WTC11 (cell line): ENCODE measurements at regions not wholly inside any gene's neighbourhood (a gene's known extent, or its start where the extent isn't known, plus 50 kb on each side); places are given as distances from the start of the nearest gene placed in this dataset.

Experiments
- ATAC-seq: fragments of 200-7000 bp; cut with Tn5 transposase; 2 replicates; pipeline ENCODE4 v1.10.0; 2021; ENCODE audit warnings: mild to moderate bottlenecking, moderate library complexity
- CTCF ChIA-PET: fragments of 300-600 bp; sonication (Branson Sonifier 250); formaldehyde crosslinking; loops from one replicate; lab custom pipeline; 2021; ENCODE audit warnings: antibody characterized with exemption; lab: Charles Lee
- POLR2A ChIA-PET: fragments of 350-600 bp; sonication (Branson Sonifier 250); formaldehyde crosslinking; loops from one replicate; lab custom pipeline; 2021; ENCODE audit warnings: antibody characterized with exemption; lab: Charles Lee
- DNase-seq: peaks from one replicate; pipeline ENCODE4 v3.0.0; 2021; ENCODE audit warnings: low spot score
- H3K27ac Mint-ChIP-seq: 2 replicates; pipeline ENCODE4 v1.8.0; 2021; ENCODE audit warnings: mixed read lengths
- H3K27me3 Mint-ChIP-seq: 2 replicates; pipeline ENCODE4 v1.8.0; 2021; ENCODE audit warnings: low read depth, mild to moderate bottlenecking, moderate library complexity, mixed read lengths
- H3K36me3 Mint-ChIP-seq: 2 replicates; pipeline ENCODE4 v1.8.0; 2021; ENCODE audit warnings: mixed read lengths
- H3K4me1 Mint-ChIP-seq: 2 replicates; pipeline ENCODE4 v1.8.0; 2022; ENCODE audit warnings: mixed read lengths
- H3K4me3 Mint-ChIP-seq: 2 replicates; pipeline ENCODE4 v1.8.0; 2021; ENCODE audit warnings: mild to moderate bottlenecking, moderate library complexity, mixed read lengths
- H3K9me3 Mint-ChIP-seq: 2 replicates; pipeline ENCODE4 v1.8.0; 2021; ENCODE audit warnings: mixed read lengths
- AFF4 ChIP-seq: sonication (generic); formaldehyde crosslinking; IDR thresholded peaks from 2 replicates; pipeline ENCODE4 v1.8.1; 2023; ENCODE audit warnings: mild to moderate bottlenecking, missing genetic modification reagents, borderline replicate concordance
- AR ChIP-seq: fragments of 250-450 bp; sonication (Bioruptor Pico); IDR thresholded peaks from 2 replicates; pipeline ENCODE4 v1.9.0; 2021; ENCODE audit warnings: mild to moderate bottlenecking
- ATF1 ChIP-seq: sonication (generic); formaldehyde crosslinking; IDR thresholded peaks from 2 replicates; pipeline ENCODE4 v1.8.1; 2023; ENCODE audit warnings: mild to moderate bottlenecking, moderate library complexity, missing genetic modification reagents
- FOXK1 ChIP-seq: sonication (generic); formaldehyde crosslinking; IDR thresholded peaks from 2 replicates; pipeline ENCODE4 v1.8.0; 2022; ENCODE audit warnings: mild to moderate bottlenecking, moderate library complexity, missing genetic modification reagents
- GRHL2 ChIP-seq: fragments of 250-450 bp; sonication (Bioruptor Pico); IDR thresholded peaks from 2 replicates; pipeline ENCODE4 v1.8.0; 2022; ENCODE audit warnings: mild to moderate bottlenecking, moderate library complexity; ENCODE audit not compliant: insufficient replicate concordance, severe bottlenecking
- HMGXB4 ChIP-seq: sonication (generic); formaldehyde crosslinking; IDR thresholded peaks from 2 replicates; pipeline ENCODE4 v1.8.1; 2023; ENCODE audit warnings: mild to moderate bottlenecking, moderate library complexity, missing genetic modification reagents
- MAX ChIP-seq: sonication (generic); formaldehyde crosslinking; IDR thresholded peaks from 2 replicates; pipeline ENCODE4 v1.8.0; 2022; ENCODE audit warnings: mild to moderate bottlenecking, missing genetic modification reagents
- MYBL2 ChIP-seq: sonication (generic); formaldehyde crosslinking; IDR thresholded peaks from 2 replicates; pipeline ENCODE4 v1.8.1; 2023; ENCODE audit warnings: mild to moderate bottlenecking, moderate library complexity, missing genetic modification reagents
- RORB ChIP-seq: fragments of 250-450 bp; sonication (Bioruptor Pico); IDR thresholded peaks from 2 replicates; pipeline ENCODE4 v1.9.0; 2021; ENCODE audit warnings: mild to moderate bottlenecking
- USF2 ChIP-seq: sonication (generic); formaldehyde crosslinking; IDR thresholded peaks from 2 replicates; pipeline ENCODE4 v1.8.1; 2023; ENCODE audit warnings: mild to moderate bottlenecking, missing genetic modification reagents, moderate library complexity
- ZNF532 ChIP-seq: fragments of 250-450 bp; sonication (Bioruptor Pico); IDR thresholded peaks from 2 replicates; pipeline ENCODE4 v1.9.0; 2021; ENCODE audit warnings: mild to moderate bottlenecking, borderline replicate concordance
- ZNF671 ChIP-seq: fragments of 250-450 bp; sonication (Bioruptor Pico); IDR thresholded peaks from 2 replicates; pipeline ENCODE4 v1.8.0; 2021; ENCODE audit warnings: mild to moderate bottlenecking

- TF ChIP-seq ATF1 (CRISPR knock-in tag) (no peak), AFF4 (CRISPR knock-in tag) (no peak)
These were observed 823.6 kb downstream of the TBC1D22A start (continued) for GRCh38 chr22:47586038-47586437.

GRCh38 chr22:47583959-47584562 is 821.6 kb downstream of the TBC1D22A start:
- TF ChIP-seq MYBL2 (CRISPR knock-in tag) (no peak), MAX (CRISPR knock-in tag) (no peak), USF2 (no peak), FOXK1 (CRISPR knock-in tag) (no peak), HMGXB4 (CRISPR knock-in tag) (no peak), AR (no peak), ZNF671 (CRISPR knock-in tag) (no peak), RORB (CRISPR knock-in tag) (no peak), GRHL2 (CRISPR knock-in tag) (no peak), ZNF532 (no peak)
- ATAC-seq (no peak), DNase-seq (no peak)
- Mint-ChIP-seq H3K4me3 (no peak overlapping the region), H3K36me3 (peaks cover 62% of the 10 kb centered on the region), H3K9me3 (peaks cover 71% of the 10 kb centered on the region), H3K4me1 (peaks cover 7% of the 10 kb centered on the region), H3K27ac (no peak overlapping the region), H3K27me3 (peaks cover 5% of the 10 kb centered on the region)
- ChIA-PET CTCF (no interaction called here), POLR2A (no interaction called here)
